Right renal cortex interstitium (tissue), 3 donors: ENCODE measurements at regions not wholly inside any gene's neighbourhood (a gene's known extent, or its start where the extent isn't known, plus 50 kb on each side); places are given as distances from the start of the nearest gene placed in this dataset.

Source experiments
- DNase-seq, 3 donors: peaks; one replicate each; pipeline ENCODE4 v3.0.0-alpha.2; 2013; ENCODE audit warnings: low read depth in 3 of 3, low spot score in 2 of 3

DNA sequence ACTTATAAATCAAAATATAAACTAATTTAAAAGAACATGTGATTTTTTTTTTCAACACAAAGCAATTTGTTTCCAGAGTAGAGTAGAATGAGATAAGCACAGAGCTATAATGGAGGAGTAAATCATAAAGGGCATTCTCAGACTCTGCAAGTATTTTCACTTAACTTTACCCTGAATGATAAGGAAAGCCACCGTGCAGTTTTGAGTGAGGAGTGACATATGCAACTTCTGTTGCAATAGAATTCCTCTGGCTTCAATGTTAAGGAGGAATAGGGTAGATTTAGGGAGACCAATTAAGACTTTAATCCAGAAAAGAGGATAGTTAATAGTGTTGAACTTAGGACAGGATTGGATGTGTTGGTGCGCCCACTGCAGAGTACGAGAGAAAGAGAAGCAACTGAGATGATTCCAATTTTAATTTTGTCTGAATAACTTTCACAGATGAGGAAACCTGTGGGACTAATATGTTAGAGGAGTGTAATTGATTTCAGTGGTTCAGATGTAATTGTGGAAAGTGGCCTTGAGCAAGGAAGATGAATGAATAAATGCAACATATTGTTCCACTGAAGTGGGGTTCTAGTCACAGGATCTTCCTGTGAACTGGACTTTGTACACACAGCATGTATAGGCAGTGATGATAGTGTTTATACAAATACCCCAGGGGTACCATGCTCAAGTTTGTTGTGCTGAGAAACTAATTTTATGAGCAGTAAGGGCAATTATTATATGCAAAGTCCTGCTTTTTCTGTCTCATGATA lies 255.5 kb upstream of the ANO3 start:
- no peak for DNase-seq

DNA sequence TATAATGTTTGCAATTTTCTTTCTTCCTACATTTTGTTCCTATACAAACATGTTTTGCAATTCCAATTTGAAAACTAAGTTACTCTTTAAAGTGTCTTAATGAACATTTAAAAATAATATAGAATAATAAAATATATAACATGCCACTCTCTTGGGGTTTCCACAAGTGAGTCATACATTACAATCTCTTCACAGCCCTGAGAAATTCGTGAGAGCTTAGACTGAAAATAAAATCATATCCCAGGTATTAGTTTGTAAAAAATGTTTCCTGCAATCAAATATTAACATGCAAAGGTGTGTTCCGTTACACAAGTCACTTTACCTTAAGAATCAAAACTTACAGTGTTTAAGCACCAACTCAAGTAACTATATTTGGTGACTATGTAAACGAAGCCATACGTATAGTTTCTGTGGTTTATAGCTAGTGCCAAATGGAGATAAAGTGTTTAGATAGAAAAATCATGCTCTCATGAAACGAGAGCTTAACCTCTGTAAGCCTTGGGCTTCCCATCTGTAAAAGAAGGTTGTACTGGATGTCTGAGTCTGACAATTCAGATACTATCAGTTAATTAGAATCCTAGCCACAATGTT lies 253.6 kb upstream of the ANO3 start:
- DNase-seq = no peak

DNA sequence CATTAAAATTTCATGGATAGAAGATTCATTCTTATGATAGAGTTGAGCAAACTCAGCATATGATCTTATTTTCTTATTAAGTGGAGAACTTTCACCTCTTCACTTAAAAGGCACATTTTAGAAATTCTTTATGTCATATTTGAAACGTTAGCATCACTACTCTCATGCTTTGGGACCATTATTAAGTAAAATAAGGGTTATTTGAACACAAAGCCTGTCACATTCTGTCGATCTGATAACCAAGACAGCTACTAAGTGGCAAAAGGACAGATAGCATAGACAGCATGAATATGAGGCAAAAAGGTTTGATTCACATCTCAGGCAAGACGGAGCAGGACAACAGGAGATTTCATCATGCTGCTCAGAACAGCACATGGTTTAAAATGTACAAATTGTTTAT lies 247.6 kb upstream of the ANO3 start:
- no peak for DNase-seq

DNA sequence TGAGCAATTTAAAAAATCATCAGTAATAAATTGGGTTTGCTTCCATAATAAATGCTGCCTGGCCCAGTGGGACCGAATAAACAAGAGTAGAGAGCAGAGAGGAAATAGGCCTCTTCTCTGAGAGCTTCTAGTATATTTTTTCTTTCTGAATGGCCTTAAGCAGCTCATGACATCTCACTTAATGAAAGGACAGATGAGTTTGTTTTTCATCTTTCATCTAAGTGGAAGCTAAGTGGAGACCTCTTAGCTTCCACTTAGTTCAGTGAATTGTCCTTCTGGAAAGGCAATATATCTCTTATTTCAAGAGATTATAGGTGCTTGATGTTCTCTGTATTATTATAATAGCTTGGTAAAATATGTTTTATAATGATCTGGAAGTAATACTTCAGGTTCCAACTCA lies 245.9 kb upstream of the ANO3 start:
- DNase-seq = no peak

DNA sequence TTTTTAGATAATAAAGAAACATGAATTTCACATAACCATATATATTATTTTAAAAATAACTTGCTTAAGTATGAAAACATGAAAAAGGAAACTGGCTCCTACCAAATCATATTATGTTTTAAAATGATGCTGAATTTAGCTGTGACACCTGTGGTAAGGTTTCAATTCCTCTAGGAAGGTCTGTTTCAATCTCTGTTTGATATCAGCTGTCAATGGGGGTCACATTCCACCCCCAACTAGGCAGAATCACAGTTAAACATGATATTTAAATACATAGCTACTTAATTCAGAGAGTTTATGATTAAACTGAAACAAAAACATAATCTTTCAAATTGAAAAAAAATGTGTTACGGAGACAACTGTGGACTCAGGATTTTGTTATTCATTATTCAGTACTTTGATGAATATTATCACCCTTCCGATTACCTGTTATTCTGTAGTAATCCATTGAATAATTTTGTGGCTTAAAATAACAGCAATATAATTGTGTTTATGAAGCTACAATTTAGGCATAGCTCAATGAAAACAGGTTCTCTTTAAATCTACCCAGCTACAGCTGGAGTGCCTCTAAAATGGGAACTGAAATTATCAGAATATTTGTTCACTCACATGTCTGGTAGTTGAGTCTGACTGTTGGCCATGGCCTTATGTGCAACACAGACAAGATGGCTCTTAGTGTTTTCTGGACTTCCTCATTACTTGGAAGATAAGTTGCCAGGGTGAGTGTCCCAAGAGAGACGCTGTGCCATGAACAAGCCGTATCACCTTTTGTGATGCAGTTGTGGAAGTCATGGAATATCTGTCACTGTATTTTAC lies 244.6 kb upstream of the ANO3 start:
- no peak for DNase-seq

DNA sequence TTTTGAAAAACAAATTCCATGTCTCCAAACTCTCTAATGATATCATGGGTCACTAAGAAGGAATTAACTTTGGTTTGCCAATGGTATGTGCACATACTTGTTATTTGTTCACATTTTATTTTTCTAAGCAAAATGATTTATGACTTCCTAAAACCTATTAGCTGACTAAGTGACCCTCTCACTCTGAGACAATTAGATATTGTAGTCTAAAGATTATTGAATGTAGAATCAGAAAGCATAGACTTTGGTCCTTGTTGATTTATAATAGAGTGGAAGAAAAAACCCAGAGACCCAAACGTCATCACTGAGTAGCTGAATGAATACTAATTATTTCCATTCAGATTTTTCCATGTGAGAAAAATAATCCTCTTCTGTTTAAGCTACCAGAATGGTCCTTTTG lies 243.5 kb upstream of the ANO3 start:
- no peak for DNase-seq

DNA sequence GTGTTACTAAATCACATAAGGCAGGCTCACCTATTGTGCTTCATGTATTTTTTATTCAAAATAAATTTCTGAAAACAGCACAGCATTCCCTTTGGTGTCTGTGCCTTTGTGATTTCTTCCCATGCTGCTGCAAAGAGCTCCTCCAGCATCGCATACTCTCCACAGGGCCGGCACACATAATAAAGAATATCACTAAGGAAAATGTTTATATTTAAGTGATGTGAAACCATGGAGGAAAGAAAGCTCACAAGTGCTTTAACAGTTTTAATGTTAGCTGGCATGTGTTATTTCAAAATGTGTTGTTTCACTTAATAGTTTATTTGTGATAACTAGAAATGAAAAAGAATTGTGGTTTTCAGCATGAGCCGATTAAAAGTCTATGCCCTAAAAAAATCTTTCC lies 241.3 kb upstream of the ANO3 start:
- no peak for DNase-seq

DNA sequence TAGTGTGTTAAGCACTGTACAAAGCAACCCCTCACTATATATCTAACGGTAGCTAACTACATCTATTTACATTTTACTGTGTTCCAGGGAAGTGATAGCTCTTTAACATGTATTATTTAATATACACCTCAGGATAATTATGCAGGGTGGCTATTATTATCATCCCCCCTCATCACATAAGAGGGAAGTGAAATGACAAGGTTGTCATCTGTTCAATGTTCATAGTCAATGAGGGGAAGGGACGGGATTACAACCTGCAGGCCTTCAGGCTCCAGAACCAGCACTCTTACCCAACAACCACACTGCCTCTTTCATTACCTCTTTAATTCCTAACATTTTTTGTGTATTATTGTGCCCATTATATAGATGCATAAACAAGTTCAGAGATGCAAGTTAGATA lies 238.7 kb upstream of the ANO3 start:
- no peak for DNase-seq

DNA sequence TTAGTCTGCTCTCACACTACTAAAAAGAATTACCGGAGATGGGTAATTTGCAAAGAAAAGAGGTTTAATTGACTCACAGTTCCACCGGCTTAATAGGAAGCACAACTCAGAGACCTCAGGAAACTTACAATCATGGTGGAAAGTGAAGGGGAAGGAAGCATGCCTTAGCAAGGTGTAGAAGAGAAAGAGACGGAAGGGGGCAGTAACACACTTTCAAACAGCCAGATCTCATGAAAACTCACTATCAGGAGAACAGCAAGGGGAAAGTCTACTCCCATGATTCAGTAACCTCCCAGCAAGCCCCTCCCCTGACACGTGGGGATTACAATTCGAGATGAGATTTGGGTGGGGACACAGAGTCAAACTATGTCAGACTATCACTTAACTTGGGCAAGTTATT lies 236.6 kb upstream of the ANO3 start:
- DNase-seq = no peak

DNA sequence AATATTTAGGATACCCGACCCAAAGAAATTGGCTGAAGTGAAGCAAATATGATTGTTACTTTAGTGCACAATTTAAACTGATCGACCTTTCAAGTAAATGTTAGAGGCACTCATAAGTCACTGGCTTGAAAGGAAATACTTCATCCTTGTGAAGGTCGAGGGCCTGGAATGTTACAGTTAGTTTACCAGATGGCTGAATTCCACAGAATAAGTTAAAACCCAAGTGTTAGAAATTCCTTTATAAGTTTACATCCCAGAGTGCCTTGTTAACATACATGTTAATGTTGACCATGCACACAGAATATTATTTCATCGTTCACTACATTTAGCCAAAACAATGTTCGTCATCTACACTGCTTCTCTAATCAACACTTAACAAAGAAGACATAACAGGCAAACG lies 235.5 kb upstream of the ANO3 start:
- no peak for DNase-seq

DNA sequence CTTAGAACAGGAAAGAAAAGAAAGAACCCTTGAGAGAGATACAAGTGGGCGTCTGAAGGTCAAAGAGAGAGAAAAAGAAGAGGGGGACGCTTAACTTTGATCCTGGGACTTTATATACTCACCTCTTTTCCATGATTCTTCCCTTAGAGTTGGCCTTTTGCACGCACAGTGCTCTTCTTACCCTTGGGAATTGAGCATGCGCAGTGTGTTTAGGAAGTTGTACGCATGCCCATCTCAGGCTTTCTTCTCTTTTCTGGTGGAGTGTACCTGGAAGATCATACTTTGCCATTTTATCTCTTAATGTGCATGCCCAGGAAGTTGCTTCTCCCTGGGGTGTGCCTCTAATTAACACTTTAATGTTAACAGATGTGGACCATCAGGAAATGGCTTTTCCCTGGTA lies 229.6 kb upstream of the ANO3 start:
- no peak for DNase-seq

DNA sequence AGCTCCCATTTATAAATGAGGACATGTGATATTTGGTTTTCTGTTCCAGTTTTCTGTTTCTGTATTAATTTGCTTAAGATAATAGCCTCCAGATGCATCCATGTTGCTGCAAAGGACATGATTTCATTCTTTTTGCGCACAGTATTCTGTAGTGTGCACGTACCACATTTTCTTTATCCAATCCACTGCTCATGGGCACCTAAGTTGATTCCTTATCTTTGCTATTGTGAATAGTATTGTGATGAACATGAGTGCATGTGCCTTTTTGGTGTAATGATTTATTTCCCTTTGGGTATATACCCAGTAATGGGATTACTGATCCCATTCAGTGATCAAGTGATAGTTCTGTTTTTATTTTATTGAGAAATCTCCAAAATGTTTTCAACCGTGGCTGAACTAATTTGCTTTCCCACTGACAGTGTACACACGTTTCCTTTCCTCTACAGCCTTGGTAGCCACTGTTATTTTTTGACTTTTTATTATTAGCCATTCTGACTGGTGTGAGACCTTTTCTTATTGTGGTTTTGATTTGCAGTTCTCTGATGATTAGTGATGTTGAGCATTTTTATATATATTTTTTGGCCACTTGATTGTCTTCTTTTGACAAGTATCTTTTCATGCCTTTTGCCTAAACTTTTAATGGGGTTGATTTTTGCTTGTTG lies 226.0 kb upstream of the ANO3 start:
- DNase-seq = no peak

DNA sequence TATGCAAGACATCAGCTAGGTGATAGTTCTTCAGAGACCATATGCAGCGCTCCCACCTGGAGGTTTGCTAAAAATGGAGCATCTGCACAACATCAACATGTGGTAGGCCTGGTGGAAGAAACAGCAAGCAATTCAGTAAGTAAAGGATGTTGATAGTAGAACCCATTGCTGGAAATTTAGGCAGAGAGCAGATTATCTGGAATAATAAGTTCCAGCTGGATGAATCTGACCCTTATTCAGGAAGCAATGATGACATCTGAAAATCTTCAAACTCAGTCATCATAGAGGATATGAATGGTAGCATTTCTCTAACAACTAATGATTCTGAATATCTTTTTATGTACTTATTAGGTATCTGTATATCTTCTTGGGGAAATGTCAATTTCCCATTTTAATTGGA lies 225.2 kb upstream of the ANO3 start:
- no peak for DNase-seq

DNA sequence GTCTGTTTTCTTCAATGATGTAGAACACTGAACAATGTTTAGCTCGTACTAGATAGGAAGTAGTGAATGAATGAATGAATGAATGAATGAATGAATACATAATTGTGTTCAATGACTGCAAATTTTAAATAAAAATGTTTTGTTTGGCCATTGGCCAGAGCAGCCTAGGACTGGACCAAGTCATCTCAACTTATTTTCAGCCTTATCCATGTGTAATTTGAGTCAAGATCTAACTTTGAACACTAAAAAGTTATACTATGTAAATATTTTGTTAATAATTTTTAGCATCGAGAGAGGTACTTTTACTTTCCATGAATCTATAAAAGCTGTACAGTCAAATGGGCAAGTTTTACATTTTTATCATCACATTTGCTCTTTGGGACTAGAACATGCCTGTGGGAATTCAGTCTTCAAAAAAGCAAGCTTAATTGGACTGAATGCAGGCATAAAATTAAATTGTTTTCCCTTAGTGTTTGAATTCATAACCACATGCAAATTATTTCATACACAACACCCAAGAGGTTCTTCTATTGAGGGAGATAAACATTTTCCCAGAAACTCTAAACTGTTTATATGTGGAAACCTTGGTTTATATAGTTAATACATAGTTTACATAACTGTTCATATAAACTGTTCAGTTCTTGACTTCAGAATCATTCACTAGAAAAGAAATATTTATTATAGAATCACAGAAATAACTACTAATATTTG lies 222.1 kb upstream of the ANO3 start:
- DNase-seq = no peak

DNA sequence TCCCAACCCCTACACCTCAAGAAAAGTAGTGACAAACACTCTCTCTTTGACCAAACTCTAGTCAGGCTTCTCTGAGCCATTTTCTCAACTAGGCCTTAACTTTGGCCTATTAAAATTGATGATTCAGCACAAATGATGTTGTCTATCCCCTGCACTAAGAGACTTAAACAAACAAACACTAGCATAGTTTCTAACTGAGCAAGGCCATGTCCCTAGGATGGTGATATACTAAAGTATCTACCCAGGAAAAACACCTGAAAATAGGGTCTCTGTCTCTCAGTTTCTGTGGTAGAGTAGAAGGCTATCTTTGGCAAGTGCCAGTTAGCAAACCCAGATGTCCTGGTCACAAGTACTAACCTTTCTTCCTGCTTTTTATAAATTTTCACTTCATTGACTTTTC lies 219.7 kb upstream of the ANO3 start:
- no peak for DNase-seq

DNA sequence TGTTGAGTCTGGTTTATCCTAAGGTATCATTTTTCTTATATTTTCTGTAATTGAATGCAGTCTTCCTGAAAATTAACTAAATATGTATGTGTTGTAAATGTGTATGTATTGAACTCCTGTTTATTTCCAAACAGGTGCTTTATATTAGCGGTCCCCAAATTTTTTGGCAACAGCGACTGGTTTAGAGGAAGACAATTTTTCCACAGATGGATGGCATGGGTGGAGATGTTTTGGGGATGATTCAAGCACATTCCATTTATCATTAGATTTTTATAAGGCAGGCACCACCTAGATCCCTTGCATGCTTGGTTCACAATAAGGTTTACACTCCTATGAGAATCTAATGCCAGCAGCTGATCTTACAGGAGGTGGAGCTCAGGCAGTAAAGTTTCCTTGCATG lies 210.5 kb upstream of the ANO3 start:
- no peak for DNase-seq

DNA sequence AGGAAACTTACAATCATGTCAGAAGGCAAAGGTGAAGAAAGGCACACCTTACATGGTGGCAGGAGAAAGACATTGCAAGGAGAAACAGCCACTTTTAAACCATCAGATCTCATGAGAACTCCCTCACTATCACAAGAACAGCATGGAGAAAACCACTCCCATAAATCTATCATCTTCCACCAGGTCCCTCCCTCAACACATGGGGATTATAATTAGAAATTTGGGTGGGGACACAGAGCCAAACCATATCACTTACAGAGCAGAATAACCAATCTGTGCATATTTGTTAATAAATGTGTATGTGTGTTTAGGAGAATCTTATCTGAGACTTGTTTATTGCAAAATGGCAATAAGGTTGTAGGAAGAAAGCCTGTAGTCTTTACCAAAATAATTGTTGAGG lies 205.2 kb upstream of the ANO3 start:
- no peak for DNase-seq

DNA sequence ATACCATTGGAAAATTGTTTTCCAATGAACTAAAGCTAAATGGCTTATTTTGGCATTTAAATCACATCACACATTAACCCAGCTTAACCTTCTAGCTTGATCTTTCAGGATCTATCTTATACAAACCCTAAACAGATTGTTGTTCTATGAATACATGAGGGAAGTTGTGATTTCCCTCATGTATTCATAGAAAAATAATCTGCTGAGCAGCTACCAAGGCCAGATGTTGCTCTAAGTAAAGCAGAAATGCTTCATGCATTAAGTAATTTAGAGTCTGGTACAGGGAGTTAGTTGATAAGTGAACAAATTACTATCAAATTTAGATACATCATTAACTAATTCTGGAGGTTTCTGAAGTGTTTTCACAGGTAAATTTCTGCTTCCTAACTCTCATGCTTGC lies 204.6 kb upstream of the ANO3 start:
- DNase-seq = no peak

DNA sequence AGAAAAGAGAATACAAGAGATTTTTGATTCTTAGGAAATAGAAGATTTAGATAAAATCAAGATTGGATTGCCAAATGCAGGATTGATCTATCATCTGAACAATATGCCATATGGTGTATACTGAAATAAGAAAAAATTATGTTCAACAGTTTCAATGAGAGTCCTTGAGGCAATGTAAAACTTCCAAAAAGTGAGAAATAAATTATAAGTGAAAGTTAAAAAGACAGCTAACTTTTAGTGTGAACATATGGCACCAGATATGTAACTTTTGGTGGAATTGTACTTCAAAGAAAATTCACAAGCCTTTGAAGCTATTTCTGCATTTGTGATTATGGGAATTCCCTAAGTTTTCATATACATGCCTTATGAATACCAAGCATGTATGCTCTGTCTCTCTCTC lies 200.5 kb upstream of the ANO3 start:
- no peak for DNase-seq

DNA sequence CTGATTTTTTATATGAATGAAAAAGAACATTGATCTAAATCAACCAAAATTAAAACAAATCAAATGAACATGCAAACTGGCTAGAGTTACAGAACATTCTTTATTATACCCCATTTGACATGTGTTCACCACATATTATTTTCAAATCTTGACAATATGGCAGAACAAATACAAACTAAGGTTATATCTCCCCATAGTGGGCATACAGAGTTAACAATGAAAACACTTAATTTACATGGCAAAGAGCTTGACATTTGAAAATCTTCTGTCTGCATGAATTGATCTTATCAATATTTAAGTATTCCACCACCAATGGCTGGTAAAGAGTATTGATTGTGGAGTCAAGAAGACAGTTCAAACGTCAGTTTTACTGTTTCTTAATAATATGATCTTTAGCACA lies 197.9 kb upstream of the ANO3 start:
- DNase-seq = no peak
